ENCODE measurements at regions not wholly inside any gene's neighbourhood (a gene's known extent, or its start where the extent isn't known, plus 50 kb on each side); places are given as distances from the start of the nearest gene placed in this dataset.

DNA sequence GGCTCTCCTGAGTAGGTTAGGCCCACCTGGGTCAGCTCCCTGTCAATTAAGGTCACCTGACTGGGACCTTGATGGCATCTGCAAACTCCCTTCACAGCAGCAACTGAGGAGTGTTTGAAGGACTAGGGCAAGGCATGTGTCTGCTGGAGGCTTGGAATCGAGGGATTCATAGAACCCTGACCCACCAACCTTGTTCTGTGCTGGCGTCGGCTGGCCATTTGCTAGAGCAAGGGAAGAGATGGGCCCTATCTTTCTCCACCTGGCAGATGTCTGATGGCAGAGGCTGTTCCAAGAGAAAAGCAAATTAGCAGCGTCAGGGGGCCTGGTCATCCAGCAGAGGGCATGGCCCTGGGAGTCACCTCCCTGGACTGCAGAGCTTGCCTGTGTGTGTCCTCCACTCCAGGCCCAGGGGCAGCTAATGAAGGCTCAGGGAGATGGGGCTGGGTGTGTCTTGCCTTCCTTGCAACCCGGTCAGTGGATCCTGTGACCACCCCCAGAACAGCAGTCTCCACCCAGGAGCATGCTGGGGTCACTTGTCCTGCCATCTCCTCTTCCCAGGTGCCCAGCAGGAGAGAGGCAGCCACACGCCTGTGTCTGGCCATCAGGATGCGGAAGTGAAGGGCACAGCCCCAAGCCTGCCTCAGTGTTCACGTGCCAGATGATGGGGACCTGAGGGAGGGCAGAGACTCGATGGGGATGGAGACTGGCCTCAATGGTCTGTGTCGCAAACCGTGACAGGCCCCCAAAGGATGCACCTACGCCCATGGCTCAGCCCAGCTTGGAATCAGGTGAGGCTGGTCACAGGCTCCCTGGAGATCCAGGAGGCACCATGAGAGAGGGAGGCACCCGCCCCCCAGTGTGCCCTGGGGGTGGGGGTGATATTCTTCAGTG, 53.9 kb downstream of the BARX1 start:
- no peak for DNase-seq (ENCODE audit: low read depth)

DNA sequence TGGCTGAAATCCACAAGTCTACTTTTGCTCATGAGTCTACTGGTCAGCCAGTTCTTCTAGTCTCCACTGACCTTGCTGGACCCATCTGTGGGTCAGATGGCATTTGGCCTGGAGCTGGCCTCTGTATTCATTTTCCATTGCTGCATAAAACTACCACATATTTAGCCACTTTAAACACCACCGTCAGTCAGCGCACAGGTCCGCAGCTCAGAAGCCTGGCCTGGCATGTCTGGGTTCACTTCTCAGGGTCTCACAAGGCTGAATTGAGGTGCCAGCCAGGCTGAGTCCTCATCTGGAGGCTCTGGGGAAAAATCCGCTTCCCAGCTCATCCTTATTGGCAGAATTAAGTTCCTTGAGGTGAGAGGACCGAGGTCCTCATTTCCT, 54.7 kb downstream of the BARX1 start:
- DNase-seq (ENCODE audit: low read depth), result no peak

DNA sequence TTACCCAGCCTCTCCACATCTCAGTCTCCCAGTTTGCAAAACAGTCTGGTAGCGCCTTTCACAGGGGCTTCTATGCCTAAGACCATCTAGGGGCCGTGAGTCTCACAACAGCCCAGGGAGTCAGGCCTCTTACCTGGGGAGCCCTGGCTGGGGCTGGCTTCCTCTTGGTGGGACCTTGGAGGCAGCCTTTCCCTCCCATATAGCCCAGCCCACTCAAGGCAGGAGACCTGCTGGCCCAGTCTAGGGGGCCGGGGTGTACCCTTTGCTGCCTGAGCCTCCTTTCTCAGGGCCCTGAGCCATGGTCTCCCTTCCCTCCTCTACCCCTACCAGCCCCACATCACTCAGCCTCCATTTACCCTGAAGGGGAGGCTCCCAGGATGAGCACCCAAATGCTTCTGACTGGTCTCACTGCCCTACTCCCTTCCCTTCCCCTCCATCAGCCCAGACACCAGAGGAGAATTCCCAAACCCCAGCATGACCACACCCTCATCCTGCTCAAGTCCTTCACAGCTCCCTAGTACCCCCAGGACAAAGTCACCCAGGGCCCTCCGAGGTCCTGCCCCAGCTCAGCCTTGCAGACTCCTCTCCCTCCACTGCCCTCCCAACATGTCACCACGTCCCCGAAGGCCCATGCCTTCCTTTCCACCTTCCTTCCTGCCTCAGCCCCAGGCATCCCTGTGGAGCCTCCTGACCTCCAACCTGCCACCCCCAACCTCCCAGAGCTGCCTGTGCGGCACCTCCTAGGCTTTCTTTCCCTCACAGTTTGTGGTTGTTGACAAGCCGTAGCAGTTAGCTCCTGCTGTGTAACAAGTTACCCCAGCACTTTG, 55.3 kb downstream of the BARX1 start:
- no peak for DNase-seq (ENCODE audit: low read depth)

DNA sequence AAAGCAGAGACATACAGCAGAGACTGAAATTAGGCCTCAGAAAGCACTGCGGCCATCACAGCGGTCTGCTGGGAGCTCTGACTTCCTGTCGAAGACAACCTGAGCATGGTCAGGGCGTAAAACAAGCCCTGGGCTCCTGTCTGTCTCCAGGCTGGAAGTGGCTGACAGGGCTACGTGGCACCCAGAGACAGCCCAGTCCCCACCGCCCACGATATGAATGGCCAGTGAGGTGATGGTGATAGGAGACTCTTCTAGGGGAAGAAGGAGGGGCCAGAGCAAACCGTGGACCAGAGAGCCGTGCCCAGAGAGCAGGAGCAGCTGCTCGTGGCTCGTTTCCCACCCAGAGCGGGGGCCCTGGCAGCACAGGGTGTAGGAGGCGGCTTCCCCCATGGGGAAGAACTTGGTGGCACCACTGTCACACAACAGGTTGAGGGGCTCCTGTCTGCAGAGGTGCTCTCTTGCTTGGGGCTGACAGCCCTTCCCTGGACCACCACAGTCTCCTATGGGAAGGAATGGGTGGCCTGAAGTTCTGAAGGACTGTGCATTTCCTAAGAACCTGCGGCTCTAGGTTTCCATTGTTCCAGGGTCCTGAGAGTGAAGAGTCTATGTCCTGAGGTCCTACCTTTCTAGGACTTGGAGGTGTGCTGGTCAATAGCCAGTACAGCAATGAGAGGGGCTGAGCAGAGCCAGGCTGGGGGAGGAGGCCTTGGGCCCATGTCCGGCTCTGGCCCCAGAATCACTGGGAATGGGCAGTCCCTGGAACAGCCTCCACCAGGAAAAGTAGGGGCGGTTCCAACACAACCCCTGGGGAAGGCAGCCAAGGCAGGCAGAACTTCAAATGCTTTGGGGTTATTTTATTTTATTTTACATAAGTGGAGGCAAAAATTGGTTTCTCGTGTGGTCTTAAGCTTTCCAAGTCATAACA, 56.4 kb downstream of the BARX1 start:
- no peak for DNase-seq (ENCODE audit: low read depth)

DNA sequence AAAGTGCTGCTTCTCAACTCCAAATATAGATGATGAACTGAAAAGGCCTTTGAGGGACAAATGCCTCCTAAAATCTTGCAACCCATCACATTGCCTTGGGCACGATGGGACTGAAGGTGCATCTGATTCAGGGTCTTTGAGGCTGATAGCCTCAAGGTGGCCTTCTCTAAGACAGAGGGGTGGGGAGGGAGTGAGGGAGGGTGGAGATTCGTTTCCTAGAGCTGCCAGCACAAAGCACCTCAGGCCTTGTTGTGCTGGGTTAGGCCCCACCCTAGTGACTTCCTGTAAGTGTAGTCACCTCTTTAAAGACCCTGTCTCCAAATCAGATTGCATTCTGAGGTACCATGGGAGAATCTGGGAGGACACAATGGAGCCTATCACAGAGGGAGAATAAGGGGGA, 57.1 kb downstream of the BARX1 start:
- DNase-seq (ENCODE audit: low read depth), result no peak

DNA sequence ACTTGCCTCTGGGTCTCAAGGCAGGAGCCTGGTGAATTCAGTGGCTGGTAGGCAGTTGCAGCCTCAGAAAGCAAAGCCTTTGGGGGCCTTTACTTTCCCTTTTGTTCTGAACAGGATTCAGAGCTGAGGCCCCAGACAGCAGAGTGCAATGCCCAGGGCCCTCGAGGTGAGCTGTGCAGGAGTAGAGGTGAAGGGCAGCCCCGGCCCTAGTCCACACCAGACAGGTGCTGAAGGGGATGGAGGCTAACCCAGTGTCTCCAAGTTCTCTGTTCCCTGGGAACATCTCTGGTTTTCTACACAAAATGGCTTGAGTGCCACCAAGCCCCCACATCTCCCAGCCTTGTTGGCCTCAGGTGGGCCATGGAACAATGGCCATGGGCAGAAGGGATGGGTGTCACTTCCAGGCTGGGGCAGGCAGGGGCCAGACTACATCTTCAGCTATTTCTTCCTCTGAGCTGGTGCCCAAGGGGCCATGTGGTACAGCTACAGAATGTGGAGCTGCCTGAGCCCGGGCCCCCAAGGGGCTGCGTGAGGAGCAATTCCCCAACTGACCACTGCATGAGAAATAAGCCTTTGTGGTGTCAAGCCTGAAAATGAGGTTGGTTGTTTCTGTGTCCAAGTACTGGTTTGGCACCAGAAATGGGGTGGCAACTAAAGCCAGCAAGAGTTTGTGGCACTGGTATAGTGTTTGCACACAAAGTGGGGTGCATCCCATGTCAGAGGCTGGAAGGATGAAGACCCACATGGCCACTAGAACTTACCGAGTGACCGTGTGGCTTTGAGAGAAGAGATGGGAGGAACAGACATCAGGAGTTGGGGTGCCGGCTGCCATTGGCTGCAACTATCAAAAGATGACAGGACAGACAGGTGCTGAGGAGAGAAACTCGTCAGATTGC, 57.8 kb downstream of the BARX1 start:
- DNase-seq (ENCODE audit: low read depth), result no peak

DNA sequence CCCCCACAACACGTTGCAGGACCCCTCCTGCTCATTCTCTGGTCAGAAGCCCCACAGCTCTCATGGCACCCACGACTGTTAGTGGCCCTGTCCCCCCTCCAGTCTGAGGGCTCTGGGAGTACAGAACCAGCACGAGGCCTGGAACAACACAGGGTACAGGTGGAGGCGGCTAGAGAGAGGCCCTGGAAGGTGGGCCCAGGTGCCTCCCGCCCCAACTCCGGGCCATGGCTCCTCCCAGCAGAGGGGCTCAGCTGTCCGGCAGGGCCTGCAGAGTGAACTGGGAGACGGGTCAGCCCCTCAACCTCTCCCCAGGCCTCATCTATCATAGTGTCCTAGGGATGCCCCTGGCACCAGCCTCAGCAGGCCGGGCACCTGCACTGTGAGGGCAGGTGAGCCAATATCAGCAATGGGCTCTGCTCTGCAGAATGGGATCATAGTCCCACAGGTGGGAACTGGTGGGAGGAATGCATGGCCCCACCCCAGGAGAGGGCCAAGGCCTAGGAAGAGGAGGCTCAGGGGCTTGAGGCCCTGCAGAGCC, 58.6 kb downstream of the BARX1 start:
- DNase-seq (ENCODE audit: low read depth), result no peak

DNA sequence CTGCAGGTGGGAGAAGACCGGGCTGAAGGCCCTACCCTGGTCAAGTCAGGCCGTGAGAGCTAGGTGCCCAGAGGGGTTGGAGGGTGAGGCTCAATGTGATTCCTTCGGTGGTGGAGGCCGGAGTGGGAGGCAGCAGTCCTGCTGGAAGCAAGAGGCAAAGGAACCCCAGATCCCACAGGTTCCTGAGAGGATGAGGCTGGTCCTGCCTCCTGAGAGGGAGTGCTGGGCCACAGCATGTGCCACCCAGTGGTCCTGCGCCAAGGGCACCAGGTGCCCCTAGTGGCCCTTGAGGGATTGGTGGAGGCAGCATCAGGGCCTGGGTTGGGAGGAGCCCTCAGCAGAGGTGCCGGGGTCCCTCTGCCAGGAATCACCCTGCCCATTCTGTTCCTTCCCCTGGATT, 59.1 kb downstream of the BARX1 start:
- DNase-seq (ENCODE audit: low read depth), result no peak

DNA sequence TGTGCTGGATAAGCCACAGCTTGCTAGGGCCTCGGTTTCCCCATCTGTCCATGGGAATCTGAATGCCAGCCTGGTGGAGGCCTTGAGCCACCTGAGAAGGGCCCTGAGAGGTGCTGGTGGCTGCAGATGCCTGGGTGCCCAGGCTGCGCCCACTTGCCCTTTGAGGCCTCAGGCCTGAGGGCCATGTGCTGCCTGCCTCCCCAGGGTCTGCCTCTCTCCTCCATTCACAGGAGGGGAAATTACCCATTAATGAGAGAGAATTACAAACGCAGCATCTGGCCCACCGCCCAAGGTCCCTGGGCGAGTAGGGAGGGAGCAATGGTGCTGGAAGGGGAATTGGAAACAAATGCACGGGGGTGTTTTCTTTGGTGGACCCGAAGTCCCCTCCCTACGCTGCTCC, 59.6 kb downstream of the BARX1 start:
- DNase-seq (ENCODE audit: low read depth), result no peak

DNA sequence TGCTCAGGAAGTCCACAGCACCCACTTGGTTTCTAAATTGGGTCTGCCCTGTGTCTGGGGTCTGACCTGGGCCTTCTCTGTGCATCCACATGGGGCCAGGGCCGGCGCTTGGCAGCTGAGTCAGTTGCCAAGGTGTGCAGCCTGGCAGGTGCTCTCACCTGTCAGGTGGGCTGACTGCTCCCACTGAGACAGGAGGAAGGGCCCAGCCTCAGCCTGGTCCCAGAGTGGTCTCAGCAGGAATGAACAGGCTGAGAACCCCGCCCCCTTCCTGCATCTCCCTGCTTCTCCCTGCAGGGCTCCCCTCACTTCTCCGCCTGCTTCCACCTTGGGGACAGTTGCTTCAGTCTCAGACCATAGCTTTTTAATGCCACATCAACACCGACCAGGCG, 60.5 kb downstream of the BARX1 start:
- no peak for DNase-seq (ENCODE audit: low read depth)

DNA sequence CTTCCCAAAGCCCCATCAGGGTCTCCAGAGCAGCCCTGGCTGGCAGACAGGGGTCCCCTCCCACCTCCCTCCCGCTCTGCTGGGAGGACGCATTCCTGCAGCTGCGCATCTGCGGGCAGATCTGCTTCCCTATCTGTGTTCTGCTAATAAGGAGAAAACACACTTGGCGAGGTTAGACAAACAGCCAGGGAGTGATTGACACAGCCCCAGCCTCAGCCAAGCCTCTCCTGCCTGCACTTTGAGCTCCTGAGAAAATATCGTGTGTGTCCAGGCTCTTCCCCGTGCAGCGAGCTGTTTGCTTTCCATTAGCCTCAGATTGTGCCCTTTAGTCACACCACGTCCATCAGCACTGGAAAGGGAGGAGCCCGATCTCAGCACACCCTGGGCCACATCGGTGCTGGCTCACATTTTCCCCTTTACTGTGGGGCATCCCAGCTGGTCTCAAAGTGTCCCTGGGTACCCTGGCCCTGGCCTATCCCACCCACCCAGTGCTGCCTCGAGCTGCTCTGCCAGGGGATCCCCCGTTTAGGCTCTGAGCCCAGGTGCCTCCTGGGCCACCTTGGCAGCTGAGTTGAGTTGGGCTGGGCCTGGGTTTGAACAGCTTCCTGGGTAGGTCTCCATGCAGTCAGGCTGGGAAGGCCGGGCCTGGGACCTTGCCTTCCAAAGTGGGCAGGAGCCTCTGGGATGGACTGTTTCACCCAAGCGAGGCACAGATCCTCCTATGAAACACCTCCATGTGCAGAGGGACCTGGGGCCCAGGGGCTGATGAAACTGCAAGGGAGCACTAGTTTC, 61.1 kb downstream of the BARX1 start:
- DNase-seq (ENCODE audit: low read depth), result no peak

DNA sequence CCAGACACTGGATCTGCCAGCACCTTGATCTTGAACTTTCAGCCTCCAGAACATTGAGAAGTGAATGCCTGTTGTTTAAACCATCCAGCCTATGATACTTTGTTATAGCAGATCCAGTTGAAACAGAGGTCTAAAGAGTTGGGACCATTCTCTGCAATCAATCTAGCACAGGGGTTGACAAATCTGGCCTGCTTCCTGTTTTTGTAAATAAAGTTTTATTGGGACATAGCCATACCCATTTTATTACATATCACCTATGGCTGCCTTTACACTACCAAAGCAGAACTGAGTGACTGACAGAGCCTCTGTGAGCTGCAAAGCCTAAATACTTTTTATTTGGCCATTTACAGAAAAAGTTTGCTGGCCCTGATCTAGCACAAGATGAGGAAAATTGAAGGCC, 62.0 kb downstream of the BARX1 start:
- no peak for DNase-seq (ENCODE audit: low read depth)

DNA sequence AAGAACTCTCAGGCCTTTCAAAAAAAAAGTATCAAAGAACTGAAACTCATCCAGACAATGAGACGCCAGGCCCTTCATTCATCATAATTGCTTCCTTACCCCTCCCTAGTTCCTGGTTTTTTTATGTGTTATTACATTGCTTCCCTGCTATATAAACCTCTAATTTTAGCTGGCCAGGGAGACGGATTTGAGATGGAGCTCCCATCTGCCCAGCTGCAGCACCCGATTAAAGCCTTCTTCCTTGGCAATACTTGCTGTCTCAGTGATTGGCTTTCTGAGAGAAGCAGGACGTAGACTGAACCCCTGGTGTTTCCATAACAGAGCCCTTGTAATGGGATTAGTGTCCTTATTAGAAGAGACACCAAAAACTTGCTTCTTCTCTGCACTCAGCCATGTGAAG, 62.4 kb downstream of the BARX1 start:
- no peak for DNase-seq (ENCODE audit: low read depth)

DNA sequence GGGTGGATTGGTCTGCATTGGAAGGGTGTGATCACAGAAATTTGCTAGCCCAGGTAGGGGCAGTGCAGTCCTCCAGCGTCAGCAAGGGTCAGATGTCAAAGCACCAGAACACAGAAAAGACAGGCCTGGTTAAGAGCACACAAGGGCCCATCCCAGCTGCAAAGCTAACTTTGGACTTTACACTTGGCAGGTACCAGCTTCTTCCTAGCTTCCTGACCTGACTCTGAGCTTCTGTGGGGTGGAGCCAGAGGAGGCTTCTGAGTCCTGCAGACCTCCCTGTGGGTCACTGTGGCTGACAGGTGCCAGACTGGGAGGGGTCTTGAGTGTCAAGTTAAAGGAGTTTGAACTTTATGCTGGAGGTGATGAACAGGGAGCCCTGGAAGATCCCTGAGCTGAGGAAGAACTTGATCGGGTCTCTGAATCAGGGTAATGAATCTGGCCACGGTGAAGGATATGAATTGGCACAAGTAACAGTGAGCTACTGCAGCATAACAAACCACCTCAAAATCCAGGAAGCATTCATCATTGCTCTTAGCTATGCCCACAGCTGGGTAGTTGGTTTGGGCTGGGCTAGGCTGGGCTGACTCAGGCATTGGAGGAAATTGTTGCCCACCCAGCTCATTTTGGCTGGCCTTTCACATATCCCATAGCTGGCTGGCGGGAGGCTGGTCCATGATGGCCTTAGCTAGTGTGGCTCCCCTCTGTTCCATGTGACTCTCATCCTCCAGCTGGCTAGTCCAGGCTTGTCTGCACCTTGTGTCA, 63.4 kb downstream of the BARX1 start:
- DNase-seq (ENCODE audit: low read depth), result no peak

DNA sequence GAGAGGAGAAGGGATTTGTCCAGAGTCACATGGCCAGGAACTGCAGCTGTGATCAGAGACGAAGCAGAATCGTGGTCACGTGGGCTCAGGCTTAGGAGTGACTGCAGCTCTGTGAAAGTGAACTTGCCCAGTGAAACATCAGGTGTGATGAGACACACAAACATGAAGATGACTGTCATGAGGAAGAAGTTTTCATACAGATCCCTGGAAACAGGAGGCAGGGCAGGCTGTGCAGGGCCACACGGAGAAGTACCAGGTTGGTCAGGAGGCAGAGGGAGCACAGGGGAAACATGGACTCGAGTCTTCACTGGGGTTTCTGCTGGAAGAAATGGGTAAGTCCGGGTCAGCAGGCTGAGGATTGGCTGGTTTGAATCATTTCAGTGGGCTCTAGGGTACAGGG, 64.1 kb downstream of the BARX1 start:
- no peak for DNase-seq (ENCODE audit: low read depth)

DNA sequence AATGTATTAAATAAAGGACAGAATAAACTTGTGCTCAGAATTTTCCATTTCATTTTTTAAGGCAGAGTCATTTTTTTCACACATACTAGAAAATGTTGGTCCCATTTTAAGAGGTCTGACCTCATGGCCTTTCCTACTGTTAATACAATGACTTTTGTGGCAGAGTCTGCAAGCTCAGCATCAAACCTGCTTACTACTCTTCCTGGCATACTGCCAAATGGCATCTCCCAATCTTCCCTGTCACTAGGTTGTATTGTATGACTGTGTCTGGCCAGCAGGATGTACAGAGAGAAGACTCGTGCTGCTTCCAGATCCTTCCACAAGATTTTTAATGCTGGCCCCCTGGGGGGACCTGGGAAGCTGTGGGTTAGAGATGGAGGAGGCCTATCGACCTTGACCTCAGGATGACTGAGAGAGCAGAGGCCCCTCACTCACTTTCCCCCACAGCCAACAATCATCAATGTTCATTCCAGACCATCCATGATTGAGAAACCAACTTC, 64.7 kb downstream of the BARX1 start:
- DNase-seq (ENCODE audit: low read depth), result no peak

DNA sequence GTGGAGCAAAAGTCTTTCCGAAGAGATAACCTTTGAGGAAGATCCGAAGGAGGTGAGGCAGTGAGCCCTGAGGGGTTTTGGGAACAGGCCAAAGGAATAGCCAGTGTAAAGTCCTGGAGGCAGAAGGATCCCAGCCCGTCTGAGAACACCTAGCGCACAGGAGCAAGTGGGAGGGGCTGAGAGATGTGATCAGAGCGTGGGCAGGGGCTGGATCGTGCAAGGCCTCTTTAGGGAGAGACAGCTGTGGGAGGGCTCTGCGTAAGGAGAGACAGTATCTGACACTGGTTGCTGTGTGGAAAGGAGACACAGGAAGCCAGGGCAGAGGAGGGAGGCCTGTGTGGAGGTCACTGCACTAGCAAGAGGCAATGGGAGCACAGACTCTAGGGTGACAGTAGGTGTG, 68.2 kb downstream of the BARX1 start:
- DNase-seq (ENCODE audit: low read depth), result no peak

DNA sequence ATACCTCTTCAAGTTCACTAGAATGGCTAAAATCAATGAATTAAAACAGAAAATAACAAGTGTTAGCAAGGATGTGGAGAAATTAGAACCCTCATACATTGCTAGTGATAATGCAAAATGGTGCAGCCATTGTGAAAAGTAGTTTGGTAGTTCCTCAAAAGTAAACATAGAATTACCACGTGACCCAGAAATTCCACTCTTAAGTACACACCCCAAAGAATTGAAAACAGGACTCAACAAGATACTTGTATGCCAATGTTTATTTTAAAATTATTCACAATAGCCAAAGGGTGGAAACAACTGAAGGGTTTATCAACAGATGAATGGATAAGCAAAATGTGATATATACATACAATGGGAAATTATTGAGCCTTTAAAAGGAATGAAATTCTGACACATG, 70.3 kb downstream of the BARX1 start:
- no peak for DNase-seq (ENCODE audit: low read depth)

Data from HT1080 (cell line).